ENCODE measurements at regions not wholly inside any gene's neighbourhood (a gene's known extent, or its start where the extent isn't known, plus 50 kb on each side); places are given as distances from the start of the nearest gene placed in this dataset.

GRCh38 chr20:50295762-50296449 lies 105.3 kb downstream of the CEBPB start:
- TF ChIP-seq CTCF (IDR thresholded peaks at IDR 0.05; ENCODE audit: borderline replicate concordance, extremely low read depth, low read length, poor library complexity, severe bottlenecking): no peak
- TF ChIP-seq EZH2 (IDR thresholded peaks at IDR 0.05; ENCODE audit: borderline replicate concordance, low read depth, low read length, severe bottlenecking): no peak

Measured in DND-41 (cell line).